GM12892 (cell line): ENCODE measurements at regions not wholly inside any gene's neighbourhood (a gene's known extent, or its start where the extent isn't known, plus 50 kb on each side); places are given as distances from the start of the nearest gene placed in this dataset.

Experiments
- DNase-seq: peaks from one replicate; pipeline ENCODE4 v3.0.0; 2011; ENCODE audit not compliant: insufficient read length
- FAIRE-seq: peaks from 2 replicates; lab custom pipeline; 2011; peaks lifted over from hg19 to GRCh38; lab: Jason Lieb, UNC
- POLR2A ChIP-seq: IDR thresholded peaks from 2 replicates; pipeline ENCODE4 v1.6.1; 2011; ENCODE audit warnings: low read depth, low read length, control low read depth
- POLR2AphosphoS5 ChIP-seq: IDR thresholded peaks from 2 replicates; pipeline ENCODE4 v1.6.1; 2011; ENCODE audit warnings: low read depth, low read length, control low read depth
- TAF1 ChIP-seq: IDR thresholded peaks from 2 replicates; pipeline ENCODE4 v1.6.1; 2011; ENCODE audit warnings: low read depth, mild to moderate bottlenecking, control low read depth, low read length, borderline replicate concordance

DNA sequence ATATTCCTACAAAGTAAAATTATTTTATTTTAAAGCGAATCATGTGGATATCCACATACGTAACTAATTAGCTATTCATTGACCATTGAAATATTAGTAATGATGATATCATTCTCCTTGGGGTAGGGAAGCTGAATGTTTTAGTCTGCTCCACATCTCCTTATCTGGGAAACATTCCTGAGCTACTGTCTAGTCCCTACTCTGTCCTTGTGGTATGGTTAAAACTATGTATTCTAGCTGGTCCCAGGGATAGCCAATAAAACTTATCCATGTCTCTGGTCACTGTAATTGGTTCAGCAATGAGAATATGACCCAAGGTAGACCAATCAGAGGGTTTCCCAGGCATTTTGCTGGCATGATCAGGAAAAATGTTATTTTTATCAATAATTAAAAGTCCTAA lies 76.0 kb upstream of the DAP start:
- no peak for DNase-seq
- FAIRE-seq, result no peak
- TF ChIP-seq TAF1, result no peak
- TF ChIP-seq POLR2AphosphoS5, result no peak
- no peak for TF ChIP-seq POLR2A

DNA sequence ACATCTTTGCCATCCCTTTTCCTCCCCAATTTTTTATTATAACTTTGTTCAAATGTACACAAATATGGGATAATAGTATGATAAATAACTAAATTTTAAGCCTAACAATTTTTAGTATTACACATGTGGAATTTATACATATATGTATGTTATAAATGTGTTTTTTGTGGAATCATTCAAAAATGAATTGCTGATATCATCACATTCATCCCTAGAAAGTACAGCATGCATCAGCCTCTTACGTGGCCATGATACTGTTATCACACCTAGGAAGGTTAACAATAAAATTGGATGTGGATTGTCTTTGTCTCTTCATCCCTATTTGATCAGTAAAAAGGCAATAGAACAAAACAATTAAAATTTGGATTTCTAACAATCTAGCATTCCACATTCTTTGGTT lies 73.7 kb upstream of the DAP start:
- no peak for DNase-seq
- TF ChIP-seq POLR2A (no peak), TAF1 (no peak), POLR2AphosphoS5 (no peak)
- no peak for FAIRE-seq

DNA sequence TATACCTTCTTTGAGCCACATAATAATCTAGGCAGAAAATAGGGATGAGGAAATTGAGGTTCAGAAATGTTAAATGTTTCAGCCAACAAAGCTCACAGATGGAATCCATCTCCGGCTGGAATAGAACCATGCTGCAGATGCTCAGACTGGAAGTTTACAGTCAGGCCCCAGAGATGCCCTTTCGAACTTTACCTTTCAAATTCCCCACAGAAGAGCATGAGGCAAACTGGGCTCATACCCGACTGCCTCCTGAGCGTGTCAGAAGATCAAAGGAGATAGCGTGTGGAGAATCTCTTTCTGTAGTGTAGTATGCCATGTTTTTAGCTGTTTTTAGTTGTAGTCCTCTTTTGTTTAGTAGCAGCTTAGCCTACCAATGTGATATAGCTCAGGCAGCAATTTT lies 72.0 kb upstream of the DAP start:
- TF ChIP-seq TAF1 (no peak), POLR2A (no peak)
- DNase-seq (no peak), FAIRE-seq (no peak)

DNA sequence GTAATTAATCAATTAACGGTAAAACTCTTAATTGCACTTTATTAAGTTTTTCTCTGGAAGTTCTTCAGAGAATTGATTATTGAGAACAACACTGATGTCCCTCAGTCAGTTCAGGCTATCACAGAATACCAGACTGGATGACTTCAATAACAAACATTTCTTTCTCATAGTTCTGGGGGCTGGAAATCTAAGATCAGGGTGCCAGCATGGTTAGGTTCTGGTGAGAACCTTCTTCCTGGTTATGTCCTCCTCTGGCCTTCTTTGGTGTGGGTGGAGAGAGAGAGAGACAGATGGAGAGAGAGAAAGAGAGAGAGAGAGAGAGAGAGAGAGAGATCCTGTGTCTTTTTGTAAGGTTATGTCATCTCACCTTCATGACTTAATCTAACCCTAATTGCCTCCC lies 71.4 kb upstream of the DAP start:
- no peak for DNase-seq
- FAIRE-seq, result no peak
- TF ChIP-seq TAF1, result no peak
- no peak for TF ChIP-seq POLR2AphosphoS5
- TF ChIP-seq POLR2A, result no peak

DNA sequence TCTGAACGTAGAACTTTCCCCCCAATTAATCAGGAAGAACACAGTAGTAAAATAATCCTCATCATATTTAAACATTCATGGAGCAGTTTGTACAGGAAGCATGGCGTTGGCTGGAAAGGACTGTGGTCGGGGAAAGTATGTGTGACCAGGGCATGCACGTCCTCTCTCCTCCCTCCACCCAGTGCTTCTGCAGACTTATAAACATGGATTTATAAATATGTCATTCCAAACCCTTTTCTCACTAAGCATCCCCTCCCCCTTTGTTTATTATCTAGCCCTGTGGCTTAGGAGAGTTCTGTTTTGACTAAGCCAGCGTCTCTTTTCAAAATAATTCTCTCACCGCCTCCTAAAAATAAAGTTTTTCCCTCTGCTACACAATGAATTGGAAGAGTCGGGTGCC lies 70.4 kb upstream of the DAP start:
- no peak for FAIRE-seq
- DNase-seq, result no peak
- no peak for TF ChIP-seq TAF1
- TF ChIP-seq POLR2A, result no peak
- no peak for TF ChIP-seq POLR2AphosphoS5

DNA sequence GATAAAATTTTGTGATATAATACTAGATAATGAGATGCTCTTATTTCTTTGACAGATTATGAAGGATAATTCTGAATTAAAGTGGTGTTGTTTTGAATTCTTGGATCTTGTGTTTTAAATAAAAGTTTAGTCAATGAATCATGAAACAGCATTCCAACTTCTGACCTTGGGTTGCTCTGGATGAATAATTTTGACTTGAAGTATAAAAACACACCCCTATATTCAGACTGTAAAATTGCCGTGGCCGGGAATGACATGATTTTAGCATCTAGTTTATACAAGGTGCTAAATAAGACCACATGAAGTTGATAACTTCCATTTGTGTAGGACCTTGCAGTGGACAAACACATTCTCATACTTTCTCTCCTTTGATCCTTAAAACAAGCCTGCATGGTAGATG lies 67.2 kb upstream of the DAP start:
- TF ChIP-seq TAF1 (no peak), POLR2AphosphoS5 (no peak), POLR2A (no peak)
- DNase-seq (no peak), FAIRE-seq (no peak)

DNA sequence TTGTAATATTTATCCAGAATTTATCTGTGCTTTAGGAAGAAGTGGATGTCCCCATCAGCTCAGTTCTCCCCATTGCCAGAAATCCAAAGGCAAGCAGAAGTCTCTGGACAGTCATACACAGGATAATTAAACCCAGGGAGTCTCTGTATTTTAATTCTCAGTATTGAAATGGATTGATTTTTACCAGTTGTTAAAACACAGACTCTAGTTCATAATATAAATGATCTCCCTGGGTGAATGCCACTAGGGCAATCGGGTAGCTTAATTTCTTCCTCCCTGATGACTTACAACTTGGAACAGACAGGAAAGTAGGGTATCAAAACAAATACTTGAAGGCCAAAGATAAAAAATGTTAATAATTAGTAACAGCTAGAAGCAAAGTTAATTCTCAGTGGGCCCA lies 66.5 kb upstream of the DAP start:
- no peak for DNase-seq
- no peak for TF ChIP-seq TAF1
- no peak for TF ChIP-seq POLR2A
- TF ChIP-seq POLR2AphosphoS5, result no peak
- no peak for FAIRE-seq

DNA sequence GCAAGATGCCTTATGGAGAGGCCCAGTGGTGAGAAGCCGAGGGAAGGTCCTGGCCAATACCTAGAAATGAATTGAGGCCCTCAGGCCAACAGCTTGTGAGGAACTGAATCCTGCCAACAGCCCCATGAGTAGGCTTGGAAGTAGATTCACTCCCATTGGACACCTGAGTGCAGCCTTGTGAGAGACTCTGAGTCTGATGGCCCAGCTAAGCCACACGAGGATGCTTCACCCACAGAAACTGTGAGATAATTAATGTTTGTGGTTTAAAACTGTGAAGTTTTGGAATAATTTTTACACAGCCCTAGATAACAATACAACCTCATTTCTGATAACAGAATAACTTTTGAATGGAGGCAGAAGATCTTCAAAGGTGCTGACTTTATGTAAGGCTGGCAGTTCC lies 65.9 kb upstream of the DAP start:
- DNase-seq, result no peak
- FAIRE-seq, result no peak
- TF ChIP-seq POLR2AphosphoS5, result no peak

DNA sequence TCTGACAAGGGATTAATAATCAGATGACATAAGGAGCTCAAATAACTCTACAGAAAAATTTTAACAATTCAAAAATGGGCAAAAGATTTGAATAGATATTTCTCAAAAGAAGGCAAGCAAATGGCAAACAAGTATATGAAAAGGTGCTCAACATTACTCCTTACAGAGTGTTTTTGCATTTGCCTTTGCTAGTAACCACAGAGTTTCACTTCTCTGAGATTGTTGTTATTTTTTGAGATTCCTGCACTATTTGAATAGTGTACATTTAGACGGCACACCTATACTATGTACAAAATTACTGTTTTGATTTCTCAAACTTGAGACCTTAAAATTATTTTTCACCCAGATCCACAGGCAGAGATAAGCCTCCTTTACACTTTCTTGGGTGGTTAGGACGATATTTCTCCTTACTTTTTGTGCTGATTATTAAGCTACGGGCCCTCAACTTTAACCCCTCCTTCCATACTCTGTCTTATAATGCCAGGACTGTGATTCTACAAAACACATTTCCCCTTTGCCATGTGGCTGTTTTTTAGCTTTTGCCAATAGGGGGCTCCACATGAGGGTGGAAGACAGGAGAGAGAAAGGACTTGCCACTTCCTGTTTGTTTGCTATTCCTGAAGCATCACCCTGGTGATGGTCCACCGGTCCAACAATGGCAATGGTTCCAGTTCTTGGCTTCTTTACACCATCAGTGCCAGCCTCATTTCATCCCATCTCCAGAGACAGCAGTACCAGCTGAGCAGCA lies 65.0 kb upstream of the DAP start:
- TF ChIP-seq POLR2AphosphoS5 (no peak), TAF1 (no peak), POLR2A (no peak)
- DNase-seq, result no peak
- no peak for FAIRE-seq

DNA sequence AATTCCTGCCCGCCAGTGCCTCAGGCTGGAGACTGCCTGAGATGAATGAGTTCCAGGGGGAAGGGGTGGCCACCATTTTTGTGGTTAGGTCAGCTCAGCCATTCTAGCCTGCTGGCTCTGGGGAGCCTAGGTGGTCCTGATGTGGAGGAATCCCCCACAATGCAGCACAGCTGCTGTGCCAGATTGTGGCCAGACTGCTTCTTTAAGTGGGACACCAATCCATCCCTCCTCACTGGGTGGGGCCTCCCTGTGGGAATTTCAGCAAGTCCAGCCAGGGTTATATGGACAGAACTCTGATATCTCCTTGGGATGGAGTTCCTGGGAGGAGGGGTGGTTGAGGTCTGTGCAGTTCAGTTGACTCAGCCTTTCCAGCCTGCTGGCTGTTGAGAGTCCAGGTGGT lies 51.2 kb upstream of the DAP start:
- FAIRE-seq (no peak), DNase-seq (no peak)
- TF ChIP-seq POLR2A, result no peak
- TF ChIP-seq POLR2AphosphoS5, result no peak
- TF ChIP-seq TAF1, result no peak
